Nucleus accumbens (tissue), 56 donors: ENCODE measurements at regions not wholly inside any gene's neighbourhood (a gene's known extent, or its start where the extent isn't known, plus 50 kb on each side); places are given as distances from the start of the nearest gene placed in this dataset.

ENCODE experiments used
- DNase-seq, 56 donors: peaks; one replicate each; lab custom pipeline; 2025; lab: John Stamatoyannopoulos, UW

DNA sequence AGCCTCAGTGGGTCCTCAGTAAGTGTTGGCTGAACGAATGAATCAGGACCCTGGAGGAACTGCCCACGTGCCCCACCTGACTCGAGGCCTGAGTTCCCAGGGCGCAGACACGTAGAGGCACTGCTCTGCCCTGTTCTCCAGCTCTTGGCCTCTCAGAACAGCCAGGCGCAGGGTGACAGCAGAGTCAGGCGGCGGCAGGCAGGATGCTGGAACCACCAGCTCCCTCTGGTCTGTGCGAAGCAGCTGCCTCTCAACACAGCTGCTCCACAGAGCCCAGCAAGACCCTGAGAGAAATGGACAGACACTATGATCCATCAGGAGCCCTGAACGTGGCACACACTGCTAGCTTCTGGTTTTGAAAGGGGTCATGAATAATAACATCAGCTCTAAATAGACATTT lies 53.1 kb upstream of the BCO1 start:
- peak in 41 of 56 donors; percentile 3 to 76 (median 30) for DNase-seq

DNA sequence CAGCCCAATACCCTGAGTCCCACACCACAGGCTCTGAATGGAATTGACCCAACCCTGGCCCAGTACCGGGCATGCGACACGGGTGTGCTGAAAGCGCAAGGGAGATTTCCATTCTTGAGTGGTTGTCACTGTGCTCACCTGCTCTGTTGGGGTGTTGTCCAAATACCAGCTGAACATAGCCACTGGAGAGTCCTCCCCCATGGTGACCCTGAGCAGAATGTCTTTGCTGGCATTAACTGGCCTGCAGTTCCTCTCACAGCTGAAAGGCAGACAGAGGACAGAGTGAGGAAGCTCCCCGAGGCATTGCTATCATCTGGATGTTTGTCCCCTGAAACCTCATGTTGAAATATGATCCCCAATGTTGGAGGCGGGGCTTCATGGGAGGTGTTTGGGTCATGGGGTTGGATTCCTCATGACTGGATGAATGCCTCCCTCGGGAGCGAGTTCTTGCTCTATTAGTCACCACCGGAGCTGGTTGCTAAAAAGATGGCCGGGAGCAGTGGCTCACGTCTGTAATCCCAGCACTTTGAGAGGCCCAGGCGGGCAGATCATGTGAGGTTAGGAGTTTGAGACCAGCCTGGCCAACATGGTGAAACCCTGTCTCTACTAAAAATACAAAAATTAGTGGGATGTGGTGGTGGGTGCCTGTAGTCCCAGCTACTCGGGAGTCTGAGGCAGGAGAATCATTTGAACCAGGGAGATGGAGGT lies 57.3 kb upstream of the BCO1 start:
- peak in 1 of 56 donors; percentile 8 for DNase-seq

DNA sequence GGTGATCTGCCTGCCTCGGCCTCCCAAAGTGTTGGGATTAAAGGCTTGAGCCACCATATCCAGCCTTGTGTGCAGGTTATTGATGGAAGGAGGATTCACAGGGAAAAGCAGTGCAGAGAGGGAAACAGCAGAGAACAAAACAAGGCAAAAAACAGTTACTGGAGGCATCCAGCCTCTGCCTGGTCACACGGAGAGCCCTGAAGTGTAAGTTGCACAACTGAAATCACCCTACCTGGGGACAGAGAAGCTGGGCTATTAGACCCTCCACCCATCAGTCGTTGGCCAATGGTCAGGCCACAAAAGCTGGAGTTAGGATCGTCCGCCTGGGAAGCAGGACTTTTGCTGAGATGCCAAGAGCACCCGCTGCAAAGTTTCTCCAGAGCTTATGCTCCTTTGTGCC lies 57.9 kb upstream of the BCO1 start:
- DNase-seq, result no peak

DNA sequence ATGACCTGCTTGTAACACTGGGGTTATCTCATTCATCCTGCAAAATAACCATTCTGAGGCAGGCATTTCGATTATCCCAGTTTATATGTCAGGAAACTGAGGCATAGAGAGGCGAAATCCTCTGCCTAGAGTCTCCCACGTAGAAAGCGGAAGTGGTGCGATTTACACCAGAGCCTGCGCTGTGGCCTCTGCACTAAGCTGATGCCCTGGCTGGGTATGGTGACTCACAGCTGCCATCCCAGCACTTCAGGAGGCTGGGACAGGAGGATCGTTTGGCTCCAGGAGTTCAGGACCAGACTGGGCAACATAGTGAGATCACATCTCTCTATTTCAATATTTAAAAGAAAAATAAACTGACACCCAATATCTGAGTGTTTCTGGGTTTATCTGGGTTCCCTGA lies 59.3 kb upstream of the BCO1 start:
- no peak for DNase-seq

DNA sequence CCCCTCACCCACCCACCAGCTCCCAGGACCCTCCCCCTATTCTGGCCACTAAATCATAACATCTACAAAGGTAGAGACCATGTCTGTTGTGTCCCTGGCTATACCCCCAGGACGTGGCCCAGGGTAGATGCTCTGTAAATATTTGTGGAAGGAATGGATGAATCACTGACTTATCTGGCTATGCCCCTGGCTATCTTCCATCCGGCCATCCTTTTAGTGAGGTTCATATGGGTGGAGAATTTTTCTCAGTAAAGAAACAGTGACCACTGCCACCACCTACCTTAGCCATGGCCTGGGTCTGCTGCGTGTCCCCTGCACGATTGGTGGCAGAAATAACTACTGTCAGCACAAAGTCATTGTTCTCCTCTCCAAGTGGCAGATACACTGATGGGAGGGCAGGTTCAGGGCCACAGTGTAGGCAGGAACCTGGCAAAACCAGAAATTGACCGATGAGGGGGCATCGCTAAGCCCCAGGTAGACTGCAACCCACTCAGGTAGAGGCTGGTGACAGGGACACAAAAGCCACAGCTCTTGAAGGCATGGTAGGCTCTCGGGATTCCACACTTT lies 63.1 kb upstream of the BCO1 start:
- DNase-seq, result no peak

DNA sequence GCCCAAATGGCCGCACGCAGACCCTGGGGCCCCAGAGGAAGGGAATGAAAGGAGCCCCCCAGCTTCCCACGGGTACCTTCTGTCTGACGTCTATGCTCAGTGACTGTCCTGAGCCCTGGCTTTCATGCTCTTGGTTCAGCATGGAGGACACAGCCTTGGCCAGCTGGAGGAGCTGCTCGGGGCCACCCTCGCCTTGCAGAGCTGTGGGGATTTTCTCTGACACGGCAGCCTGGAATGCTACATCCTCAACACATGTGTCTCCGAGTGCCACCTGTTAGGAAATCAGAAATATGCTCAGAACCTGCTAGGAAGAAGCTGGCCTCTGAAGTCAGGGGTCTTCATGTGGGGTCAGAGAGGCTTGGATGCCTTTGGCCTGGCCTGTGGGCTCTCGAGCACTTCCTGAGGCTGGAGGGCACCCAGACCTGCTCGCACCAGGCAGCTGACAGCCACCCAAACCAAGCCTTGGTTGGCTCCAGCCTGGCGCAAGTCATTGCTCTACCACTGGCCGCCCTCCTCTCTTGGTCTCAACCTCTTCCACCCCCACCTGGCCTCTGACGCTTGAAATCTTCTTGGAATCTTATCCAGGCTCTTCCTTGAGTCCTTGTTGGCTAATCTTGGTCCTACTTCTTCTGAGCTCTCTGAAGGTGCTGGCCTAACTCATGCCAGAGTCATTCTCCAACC lies 63.7 kb upstream of the BCO1 start:
- DNase-seq, result no peak

DNA sequence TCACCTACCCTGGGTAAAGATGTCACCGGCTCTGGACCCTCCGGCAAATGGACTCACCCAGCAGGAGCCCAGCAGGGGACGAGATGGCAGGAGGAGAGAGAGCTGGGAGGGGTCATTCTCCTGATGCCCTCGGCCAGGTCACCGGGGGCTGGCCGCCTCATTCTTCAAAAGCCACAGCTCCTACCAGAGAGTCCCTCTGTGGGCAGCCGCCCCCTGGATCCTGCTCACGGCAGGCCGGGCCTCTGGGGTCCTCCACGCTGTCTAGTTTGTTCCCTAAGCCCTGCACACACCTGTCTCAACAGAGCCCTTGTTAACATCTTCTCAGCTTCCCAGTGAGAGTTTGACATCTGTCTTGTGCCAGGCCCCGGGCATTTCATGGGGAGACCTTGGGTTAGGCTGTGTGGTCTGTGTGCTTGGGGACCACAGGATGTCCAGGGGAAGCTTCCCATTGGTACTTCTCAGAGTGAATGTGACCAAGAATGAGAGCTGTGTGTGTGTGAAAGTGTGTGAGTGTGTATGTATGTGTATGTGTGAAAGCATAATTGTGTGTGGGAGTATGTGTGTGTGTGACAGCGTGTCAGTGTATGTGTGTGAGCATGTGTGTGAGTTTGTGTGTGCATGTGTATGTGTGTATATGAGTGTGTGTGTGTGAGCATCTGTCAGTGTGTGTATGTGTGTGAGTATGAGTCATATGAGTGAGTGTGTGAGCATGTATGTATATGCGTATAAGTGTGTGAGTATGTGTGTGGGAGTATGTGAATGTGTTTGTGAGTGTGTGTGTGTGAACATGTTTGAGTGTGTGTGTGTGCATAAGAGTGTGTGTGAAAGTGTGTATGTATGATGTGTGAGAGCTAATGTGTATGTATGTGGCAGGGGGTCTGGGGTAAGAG lies 65.5 kb upstream of the BCO1 start:
- no peak for DNase-seq

DNA sequence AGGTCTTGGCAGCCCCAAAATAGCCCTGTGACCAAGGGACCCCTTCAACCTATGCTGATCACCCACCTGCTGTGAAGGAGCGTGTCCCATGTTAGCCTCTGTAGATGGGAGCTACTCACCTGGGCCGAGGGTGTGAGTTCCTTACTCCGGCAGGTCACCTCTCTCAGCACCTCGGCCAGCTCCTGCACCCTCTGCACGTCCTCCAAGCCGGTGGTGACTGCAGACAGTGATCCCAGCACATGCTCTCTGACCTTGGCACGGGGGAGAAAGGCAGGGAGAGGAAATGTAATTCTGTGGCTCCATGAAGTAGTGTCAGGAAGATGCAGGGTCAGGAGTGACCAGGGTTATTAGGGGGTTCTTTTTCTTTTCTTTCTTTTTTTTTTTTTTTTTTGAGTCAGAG lies 67.7 kb upstream of the BCO1 start:
- no peak for DNase-seq

DNA sequence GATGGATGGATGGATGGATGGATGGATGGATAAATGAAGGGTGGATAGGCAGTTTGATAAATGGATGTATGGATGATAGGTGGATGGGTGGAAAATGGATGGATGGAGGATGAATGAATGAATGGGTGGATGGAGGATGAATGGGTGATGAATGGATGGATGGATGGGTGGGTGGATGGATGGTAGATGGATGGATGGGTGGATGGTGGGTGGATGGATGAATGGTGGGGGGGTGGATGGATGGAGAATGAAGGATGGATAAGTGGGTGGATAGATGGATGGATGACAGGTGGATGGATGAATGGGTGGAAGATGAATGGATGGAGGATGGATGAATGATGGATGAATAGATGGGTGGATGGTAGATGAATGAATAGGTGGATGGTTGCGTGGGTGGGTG lies 70.1 kb upstream of the BCO1 start:
- no peak for DNase-seq

DNA sequence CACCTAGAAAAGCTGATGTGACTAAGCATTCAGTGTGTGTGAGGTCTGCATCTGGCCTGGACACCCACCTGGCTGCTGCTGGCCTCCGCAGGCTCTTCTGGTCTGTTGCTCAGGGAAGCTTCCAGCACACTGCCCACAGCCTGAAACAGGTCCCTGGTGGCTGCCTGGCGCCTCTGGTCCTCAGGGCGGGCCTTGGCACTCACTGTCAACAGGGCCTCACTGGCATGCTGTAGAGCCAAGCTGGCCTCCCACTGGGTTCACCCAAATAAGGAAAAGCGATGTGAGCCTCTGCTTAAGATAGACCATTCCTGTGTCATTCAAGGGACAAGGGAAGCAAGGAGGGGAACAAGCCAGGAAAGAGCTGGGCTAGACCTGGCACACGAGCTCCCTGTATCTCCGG lies 70.6 kb upstream of the BCO1 start:
- no peak for DNase-seq

DNA sequence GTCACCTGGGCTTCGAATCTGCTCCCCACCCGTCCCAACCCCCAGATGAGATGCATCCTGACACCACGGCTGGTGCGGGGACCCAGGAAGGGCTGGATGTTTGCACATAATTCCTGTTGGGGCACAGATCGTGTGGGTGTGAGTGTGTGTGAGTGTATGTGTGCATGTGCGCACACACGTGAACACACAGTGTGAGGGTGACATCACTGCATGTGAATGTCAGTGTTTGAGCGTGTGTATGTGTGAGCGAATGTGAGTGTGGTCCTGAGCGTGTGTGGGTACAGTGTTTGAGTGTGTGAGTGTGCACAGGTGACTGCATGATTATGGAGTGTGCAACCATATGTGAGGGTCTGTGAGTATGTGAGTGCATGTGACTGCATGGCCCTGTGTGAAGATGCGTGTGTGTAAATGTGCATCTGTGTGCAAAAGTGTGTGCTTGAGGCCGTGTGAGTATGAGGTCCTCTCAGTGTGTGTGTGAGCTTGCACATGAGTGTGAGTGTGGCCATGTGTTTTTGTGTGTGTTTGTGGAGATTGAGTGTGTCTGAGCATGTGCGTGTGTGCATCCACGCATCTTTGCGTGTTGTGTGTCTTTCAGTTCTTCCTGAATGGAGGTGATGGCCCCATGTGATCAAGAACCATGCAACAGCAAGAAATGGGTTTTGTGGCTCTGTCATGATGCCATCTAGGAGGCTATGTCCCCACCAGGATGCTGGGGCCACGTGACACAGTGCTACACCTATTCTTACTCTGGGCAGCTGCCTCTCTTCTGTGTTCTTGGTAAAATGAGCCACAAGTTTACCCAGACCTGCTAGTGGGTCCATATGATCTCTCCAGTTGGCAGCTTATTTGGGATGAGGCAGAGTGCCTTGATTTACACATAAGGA lies 70.5 kb upstream of the GCSH start:
- no peak for DNase-seq

DNA sequence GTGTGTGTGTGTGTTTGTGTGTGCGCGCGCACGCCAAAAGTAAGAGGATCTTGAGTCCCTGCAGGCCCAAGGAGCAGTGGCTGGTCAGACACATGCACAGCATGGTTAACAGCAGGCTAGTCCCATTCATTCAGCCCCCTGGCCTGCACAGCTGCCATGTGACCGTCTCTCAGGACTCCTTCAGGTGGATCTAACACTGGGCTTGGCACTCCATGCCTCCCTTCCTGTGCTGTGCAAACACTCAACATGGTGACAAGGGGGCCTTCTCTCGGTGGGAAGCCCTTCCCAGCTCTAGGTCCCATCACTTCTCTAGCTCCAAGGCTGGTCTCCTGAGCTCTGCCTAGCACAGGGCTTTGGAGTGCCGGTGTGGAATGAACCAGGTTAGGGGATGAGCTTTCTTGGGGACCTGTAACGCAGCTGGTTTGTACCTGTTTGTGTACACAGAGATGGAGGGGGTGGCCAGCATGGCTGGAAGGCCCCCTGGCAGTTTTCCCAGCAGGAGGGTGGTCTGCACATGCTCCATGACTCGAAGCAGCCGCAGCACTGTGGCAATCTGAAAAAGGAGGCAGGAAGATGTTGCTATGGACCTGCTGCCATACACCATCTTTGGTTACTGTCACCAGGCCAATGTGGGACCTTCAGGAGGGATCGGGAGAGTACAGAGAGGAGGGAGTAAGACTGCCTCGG lies 69.4 kb upstream of the GCSH start:
- DNase-seq, result no peak

DNA sequence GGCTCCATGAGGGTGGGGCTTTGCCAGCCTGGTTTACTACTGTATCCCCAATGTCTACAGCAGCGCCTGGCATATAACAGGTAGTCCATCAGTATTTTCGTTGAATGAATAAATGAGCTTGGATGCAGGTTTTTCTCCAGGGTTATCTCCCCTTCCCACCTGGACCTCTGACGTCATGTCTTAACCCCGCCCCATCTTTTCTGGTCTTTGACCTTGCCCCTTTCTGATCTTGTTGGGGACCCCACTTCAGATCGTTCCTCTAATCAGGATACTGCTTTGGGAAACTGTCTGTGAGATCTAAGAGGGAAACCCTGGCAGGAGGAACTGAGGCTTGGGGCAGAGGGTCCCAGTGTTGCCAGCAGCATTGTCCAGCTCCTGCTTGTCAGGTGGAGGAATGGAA lies 68.8 kb upstream of the GCSH start:
- no peak for DNase-seq

DNA sequence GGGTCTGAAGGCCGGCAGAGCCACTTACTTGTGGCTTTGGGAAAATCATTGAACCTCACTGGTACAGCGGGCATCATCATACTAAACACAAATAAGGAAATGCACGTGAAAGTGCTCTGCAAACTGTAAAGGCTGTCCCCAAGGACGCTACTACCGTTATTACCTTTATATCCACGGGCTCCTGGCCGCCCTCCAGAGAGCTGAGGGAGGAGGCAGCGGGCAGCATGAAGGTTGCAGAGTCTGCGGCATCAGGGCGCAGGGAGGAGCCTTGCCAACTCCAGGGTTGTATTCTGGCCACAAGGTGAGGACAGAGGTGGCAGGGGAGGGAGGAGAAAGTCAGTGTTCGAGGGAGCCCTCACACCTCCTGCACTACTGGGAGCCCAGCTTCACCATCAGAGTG lies 68.3 kb upstream of the GCSH start:
- DNase-seq, result no peak

DNA sequence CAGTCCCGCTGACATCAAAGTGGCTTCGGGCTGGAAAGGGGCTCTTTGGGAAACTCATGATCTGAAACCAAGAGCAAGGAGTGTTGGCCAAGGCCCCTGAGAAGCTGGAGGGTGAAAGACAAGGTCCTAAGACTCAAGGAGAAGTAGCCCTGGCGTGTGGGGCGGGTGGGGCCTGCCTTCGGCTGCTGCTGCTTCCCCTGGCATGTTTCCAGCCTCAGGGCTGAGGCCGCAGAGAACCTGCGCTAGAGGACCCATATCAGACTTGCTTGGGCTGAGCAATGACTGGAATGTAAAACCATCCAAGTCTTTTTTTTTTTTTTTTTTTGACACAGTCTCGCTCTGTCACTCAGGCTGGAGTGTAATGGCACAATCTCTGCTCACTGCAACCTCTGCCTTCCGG lies 67.5 kb upstream of the GCSH start:
- no peak for DNase-seq

DNA sequence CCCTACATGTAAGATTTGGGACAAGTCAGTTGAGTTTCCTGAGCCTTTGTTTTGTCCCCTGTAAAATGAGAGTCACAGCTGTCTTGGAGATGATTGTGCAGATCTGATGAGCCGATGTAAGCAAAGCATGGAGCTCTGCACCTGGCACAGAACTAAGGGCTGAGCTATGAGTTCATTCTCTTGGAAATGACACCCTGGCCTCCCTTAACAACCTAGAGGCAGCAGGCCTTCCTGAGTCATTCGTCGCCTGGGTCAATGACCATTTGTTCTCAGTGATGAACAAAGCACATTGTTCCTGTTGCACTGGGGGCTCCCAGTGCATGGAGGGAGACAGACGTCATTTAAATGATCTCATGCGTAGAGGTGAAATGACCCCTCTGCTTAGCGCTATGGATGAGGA lies 62.8 kb upstream of the GCSH start:
- DNase-seq, result peak in 44 of 56 donors; percentile 4 to 87 (median 54)

DNA sequence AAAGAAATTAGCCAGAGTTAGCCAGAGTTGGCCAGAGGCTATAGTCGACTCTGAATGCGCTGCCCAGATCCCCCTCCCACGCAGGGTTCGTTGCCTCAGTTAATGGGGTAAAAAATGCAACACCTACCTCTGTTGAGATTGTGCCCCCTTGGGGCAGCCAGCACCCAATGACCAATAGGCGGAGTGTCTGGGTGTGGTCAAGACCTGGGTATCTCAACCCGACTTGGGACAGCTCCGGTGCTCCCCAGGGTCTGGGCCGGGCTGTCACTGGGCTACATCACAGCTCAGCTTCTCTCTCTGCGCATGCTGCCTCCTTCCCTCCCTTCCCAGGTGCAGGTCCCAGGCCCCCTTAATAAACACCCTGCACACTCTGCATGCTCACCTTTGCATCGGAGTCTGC lies 59.6 kb upstream of the GCSH start:
- DNase-seq, result no peak

DNA sequence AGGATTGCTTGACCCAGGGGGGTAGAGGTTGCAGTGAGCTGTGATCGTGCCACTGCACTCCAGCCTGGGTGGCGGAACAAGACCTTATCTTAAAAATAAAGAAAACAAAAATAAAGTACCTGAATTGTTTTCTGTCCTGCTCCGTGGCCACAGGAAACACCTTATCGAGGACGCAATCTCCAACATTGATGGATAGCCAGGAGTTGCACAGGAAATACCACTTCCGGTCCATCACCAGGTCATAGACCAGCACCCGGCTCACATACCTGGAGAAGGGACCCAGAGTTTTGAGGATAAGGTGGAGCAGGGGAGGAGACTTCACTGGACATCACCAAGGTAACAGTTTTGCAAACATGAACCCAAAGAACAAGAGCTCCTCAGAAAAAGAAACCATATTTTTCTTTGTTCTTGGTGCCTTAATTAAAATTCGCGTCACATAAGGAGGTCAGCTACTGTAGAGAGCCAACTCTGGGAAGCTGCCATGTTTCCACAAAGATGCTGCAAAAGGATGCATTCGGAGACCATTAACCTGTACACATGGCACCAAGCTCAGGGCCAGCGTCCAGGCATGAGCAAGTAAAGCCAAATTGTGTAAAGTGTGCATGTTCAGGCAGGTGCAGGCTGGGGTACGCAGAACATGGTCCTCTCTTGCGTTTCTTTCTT lies 55.6 kb upstream of the GCSH start:
- peak in 6 of 56 donors; percentile 4 to 31 (median 12) for DNase-seq

DNA sequence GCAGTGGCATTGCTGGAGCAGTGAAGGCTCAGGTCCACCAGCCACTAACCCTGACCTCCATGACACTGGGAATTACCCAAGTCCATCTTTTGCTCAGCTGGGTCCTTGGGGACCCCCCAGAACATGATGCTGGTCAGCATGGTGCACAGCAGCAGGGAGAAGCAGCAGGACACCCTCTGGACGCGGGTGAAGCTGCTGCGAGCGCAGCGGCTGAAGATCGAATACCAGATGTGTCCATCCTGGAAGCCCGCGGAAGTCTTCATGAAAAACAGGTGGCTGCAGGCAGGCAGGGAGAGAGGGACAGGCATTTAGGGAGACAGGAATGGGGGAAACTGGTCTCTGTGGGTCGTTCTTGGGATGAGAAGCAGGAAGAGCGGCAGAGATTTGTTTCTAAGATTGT lies 53.4 kb upstream of the GCSH start:
- no peak for DNase-seq
